ENCODE measurements at regions not wholly inside any gene's neighbourhood (a gene's known extent, or its start where the extent isn't known, plus 50 kb on each side); places are given as distances from the start of the nearest gene placed in this dataset.

- TF ChIP-seq SUZ12 (IDR thresholded peaks at IDR 0.05; ENCODE audit: extremely low read depth, insufficient read depth, insufficient read length) (no peak), YY1 (IDR thresholded peaks at IDR 0.05; ENCODE audit: insufficient read depth, insufficient read length) (no peak)
These were observed 267.1 kb downstream of the TENT5A start for GRCh38 chr6:81485395-81485794.

Measured in NT2/D1 (cell line).